ENCODE measurements at regions not wholly inside any gene's neighbourhood (a gene's known extent, or its start where the extent isn't known, plus 50 kb on each side); places are given as distances from the start of the nearest gene placed in this dataset.

- TF ChIP-seq CTCF (IDR thresholded peaks at IDR 0.05; ENCODE audit: poor library complexity, severe bottlenecking) (no peak), POLR2AphosphoS5 (IDR thresholded peaks at IDR 0.05) (no peak), RAD21 (conservative IDR thresholded peaks at IDR 0.05) (no peak), REST (IDR thresholded peaks at IDR 0.05; ENCODE audit: borderline replicate concordance) (no peak), EZH2 (IDR thresholded peaks at IDR 0.05; ENCODE audit: borderline replicate concordance, insufficient read depth, low read length, poor library complexity, severe bottlenecking) (no peak), TAF1 (IDR thresholded peaks at IDR 0.05; ENCODE audit: low read depth) (no peak)
Observed at GRCh38 chr20:57062241-57062640, 204.2 kb downstream of the BMP7 start.
